ENCODE measurements at regions not wholly inside any gene's neighbourhood (a gene's known extent, or its start where the extent isn't known, plus 50 kb on each side); places are given as distances from the start of the nearest gene placed in this dataset.

DNA sequence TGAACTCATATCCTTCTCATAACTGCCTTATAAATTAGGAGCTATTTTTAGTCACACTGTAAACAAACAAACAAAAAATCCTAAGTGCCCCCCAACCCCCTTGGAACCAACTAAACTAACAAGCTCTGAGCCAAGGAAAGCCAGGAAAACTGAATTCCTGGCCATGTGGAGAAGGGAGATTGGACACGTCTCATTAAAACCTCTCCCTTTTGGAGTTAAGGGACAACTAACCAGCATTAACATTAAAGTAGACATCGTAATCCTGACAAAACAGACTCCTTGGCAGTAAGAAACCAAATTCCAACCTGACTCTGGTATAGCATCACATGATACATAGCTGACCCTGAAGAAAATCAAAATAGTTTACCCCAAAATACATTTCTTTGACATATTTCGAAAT lies 937.1 kb upstream of the GRIA3 start:
- no peak for TF ChIP-seq EZH2phosphoT487 (IDR thresholded peaks at IDR 0.05; ENCODE audit: borderline replicate concordance, low read length)
- Histone ChIP-seq H3K27me3 (ENCODE audit: control insufficient read depth, low read length) (no peaks in the 10 kb centered on the region), H3K4me3 (ENCODE audit: low read length) (no peak overlapping the region), H3K4me2 (ENCODE audit: low read length) (no peak overlapping the region), H3K79me2 (ENCODE audit: control insufficient read depth, low read length) (no peaks in the 10 kb centered on the region), H3K9me2 (replicated peaks; ENCODE audit: control insufficient read depth, low read length) (no peaks in the 10 kb centered on the region), H3K36me3 (ENCODE audit: control insufficient read depth, low read length) (no peaks in the 10 kb centered on the region), H4K20me1 (ENCODE audit: control insufficient read depth, insufficient read depth, low read depth, low read length) (no peaks in the 10 kb centered on the region), H3K4me1 (ENCODE audit: control insufficient read depth, low read length) (no peaks in the 10 kb centered on the region), H3K27ac (ENCODE audit: low read depth, low read length) (no peak overlapping the region), H3K9me3 (ENCODE audit: control insufficient read depth, insufficient read depth, low read length) (no peaks in the 10 kb centered on the region), H3F3A (ENCODE audit: control insufficient read depth, insufficient read depth) (no peaks in the 10 kb centered on the region)

DNA sequence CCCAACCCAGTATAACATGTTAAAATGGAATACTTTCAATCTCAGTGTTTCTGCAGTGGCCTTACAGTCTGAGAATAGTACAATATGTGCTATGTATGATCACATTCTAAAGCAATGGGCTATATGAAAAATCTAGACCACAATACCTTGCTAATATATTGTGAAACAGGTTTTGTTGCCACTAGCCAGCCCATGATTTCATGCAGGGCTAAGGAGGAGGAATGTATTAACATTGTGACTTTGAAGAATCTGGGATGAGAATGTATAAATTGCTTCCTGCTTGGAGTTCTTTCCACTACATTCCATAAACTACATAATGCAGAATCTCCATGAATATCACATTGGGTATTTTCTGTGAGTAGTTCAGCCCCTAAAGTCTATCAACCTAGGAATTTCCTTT lies 935.4 kb upstream of the GRIA3 start:
- no peaks in the 10 kb centered on the region for H4K20me1 ChIP-seq (ENCODE audit: control insufficient read depth, insufficient read depth, low read depth, low read length)
- H3K4me2 ChIP-seq (ENCODE audit: low read length): no peak overlapping the region
- H3K27me3 ChIP-seq (ENCODE audit: control insufficient read depth, low read length): no peaks in the 10 kb centered on the region
- H3K4me3 ChIP-seq (ENCODE audit: low read length): no peak overlapping the region
- H3K9me3 ChIP-seq (ENCODE audit: control insufficient read depth, insufficient read depth, low read length): no peaks in the 10 kb centered on the region
- no peaks in the 10 kb centered on the region for H3K79me2 ChIP-seq (ENCODE audit: control insufficient read depth, low read length)
- TF ChIP-seq, protein P1, sequence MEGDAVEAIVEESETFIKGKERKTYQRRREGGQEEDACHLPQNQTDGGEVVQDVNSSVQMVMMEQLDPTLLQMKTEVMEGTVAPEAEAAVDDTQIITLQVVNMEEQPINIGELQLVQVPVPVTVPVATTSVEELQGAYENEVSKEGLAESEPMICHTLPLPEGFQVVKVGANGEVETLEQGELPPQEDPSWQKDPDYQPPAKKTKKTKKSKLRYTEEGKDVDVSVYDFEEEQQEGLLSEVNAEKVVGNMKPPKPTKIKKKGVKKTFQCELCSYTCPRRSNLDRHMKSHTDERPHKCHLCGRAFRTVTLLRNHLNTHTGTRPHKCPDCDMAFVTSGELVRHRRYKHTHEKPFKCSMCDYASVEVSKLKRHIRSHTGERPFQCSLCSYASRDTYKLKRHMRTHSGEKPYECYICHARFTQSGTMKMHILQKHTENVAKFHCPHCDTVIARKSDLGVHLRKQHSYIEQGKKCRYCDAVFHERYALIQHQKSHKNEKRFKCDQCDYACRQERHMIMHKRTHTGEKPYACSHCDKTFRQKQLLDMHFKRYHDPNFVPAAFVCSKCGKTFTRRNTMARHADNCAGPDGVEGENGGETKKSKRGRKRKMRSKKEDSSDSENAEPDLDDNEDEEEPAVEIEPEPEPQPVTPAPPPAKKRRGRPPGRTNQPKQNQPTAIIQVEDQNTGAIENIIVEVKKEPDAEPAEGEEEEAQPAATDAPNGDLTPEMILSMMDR (IDR thresholded peaks at IDR 0.05; ENCODE audit: low read depth, low read length, poor library complexity, severe bottlenecking): no peak
- TF ChIP-seq EZH2phosphoT487 (IDR thresholded peaks at IDR 0.05; ENCODE audit: borderline replicate concordance, low read length): no peak
- H3K27ac ChIP-seq (ENCODE audit: low read depth, low read length): no peak overlapping the region
- H3K36me3 ChIP-seq (ENCODE audit: control insufficient read depth, low read length): no peaks in the 10 kb centered on the region
- H3F3A ChIP-seq (ENCODE audit: control insufficient read depth, insufficient read depth): no peaks in the 10 kb centered on the region
- no peaks in the 10 kb centered on the region for H3K9me2 ChIP-seq (replicated peaks; ENCODE audit: control insufficient read depth, low read length)
- H3K4me1 ChIP-seq (ENCODE audit: control insufficient read depth, low read length): no peaks in the 10 kb centered on the region

DNA sequence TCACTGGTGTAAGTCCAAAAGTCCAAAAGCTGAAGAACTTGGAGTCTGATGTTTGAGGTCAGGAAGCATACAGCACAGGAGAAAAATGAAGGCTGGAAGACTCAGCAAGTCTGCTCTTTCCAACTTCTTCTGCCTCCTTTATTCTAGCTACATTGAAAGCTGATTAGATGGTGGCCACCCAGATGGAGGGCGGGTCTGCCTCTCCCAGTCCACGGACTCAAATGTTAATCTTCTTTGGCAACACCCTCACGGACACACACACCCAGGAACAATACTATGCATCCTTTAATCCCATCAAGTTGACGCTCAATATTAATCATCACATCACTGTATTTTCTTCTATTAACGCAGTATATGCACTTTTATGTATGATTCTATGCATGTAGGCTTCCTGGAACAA lies 931.6 kb upstream of the GRIA3 start:
- TF ChIP-seq, protein P1 (IDR thresholded peaks at IDR 0.05; ENCODE audit: low read depth, low read length, poor library complexity, severe bottlenecking): no peak
- TF ChIP-seq EZH2phosphoT487 (IDR thresholded peaks at IDR 0.05; ENCODE audit: borderline replicate concordance, low read length): no peak

DNA sequence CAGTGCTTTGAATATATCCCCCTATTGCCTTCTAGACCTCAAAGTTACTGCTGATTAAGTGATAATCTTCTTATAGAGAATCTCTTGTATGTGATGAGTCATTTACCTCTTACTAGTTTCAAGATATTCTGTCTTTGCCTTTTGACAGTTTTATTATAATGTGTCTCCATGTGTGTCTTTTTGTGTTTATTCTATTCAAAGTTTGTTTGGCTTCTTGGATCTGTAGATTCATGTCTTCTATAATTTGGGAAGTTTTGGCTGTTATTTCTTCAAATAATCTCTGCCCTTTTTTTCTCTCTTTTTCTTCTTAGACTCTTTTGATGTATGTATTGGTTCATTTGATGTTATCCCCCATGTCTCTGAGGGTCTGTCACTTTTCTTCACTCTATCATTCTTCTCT lies 915.7 kb upstream of the GRIA3 start:
- no peaks in the 10 kb centered on the region for H3K9me2 ChIP-seq (replicated peaks; ENCODE audit: control insufficient read depth, low read length)
- no peak overlapping the region for H3K4me3 ChIP-seq (ENCODE audit: low read length)
- TF ChIP-seq EZH2phosphoT487 (IDR thresholded peaks at IDR 0.05; ENCODE audit: borderline replicate concordance, low read length): no peak
- TF ChIP-seq, protein P1 (IDR thresholded peaks at IDR 0.05; ENCODE audit: low read depth, low read length, poor library complexity, severe bottlenecking): no peak
- H3K27me3 ChIP-seq (ENCODE audit: control insufficient read depth, low read length): no peaks in the 10 kb centered on the region
- no peak overlapping the region for H3K4me2 ChIP-seq (ENCODE audit: low read length)
- H3F3A ChIP-seq (ENCODE audit: control insufficient read depth, insufficient read depth): no peaks in the 10 kb centered on the region
- H3K4me1 ChIP-seq (ENCODE audit: control insufficient read depth, low read length): no peaks in the 10 kb centered on the region
- H4K20me1 ChIP-seq (ENCODE audit: control insufficient read depth, insufficient read depth, low read depth, low read length): no peaks in the 10 kb centered on the region
- H3K36me3 ChIP-seq (ENCODE audit: control insufficient read depth, low read length): no peaks in the 10 kb centered on the region
- H3K79me2 ChIP-seq (ENCODE audit: control insufficient read depth, low read length): no peaks in the 10 kb centered on the region
- no peaks in the 10 kb centered on the region for H3K9me3 ChIP-seq (ENCODE audit: control insufficient read depth, insufficient read depth, low read length)
- no peak overlapping the region for H3K27ac ChIP-seq (ENCODE audit: low read depth, low read length)

More for the DNA sequence above, 931.6 kb upstream of the GRIA3 start:
- H3K4me2 ChIP-seq (ENCODE audit: low read length): no peak overlapping the region
- no peaks in the 10 kb centered on the region for H3K36me3 ChIP-seq (ENCODE audit: control insufficient read depth, low read length)
- H3K27me3 ChIP-seq (ENCODE audit: control insufficient read depth, low read length): no peaks in the 10 kb centered on the region
- H3K27ac ChIP-seq (ENCODE audit: low read depth, low read length): no peak overlapping the region
- no peaks in the 10 kb centered on the region for H3K9me3 ChIP-seq (ENCODE audit: control insufficient read depth, insufficient read depth, low read length)
- no peaks in the 10 kb centered on the region for H3K4me1 ChIP-seq (ENCODE audit: control insufficient read depth, low read length)
- no peaks in the 10 kb centered on the region for H4K20me1 ChIP-seq (ENCODE audit: control insufficient read depth, insufficient read depth, low read depth, low read length)
- no peaks in the 10 kb centered on the region for H3F3A ChIP-seq (ENCODE audit: control insufficient read depth, insufficient read depth)
- H3K9me2 ChIP-seq (replicated peaks; ENCODE audit: control insufficient read depth, low read length): no peaks in the 10 kb centered on the region
- H3K4me3 ChIP-seq (ENCODE audit: low read length): no peak overlapping the region
- H3K79me2 ChIP-seq (ENCODE audit: control insufficient read depth, low read length): no peaks in the 10 kb centered on the region
